ENCODE measurements at regions not wholly inside any gene's neighbourhood (a gene's known extent, or its start where the extent isn't known, plus 50 kb on each side); places are given as distances from the start of the nearest gene placed in this dataset.

DNA sequence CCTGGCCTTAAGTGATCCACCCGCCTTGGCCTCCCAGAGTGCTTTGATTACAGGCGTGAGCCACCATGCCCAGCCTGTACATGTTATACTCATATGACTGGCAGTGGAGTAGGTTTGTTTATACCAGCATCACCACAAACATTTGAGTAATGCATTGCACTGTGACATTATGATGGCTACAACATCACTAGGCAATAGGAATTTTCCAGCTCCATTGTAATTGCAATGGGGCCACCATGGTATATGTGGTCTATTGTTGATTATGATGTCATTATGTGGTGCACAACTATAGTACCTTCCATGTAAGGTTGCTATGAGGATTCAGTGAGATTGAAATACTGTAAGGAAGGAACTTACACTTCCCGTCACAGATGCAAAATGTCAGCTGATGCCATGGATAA, 168.9 kb downstream of the COPRS start:
- Histone ChIP-seq H3K27ac (ENCODE audit: extremely low read depth, low read depth, low read length) (no peak overlapping the region), H3K4me3 (ENCODE audit: low read depth, low read length) (no peak overlapping the region), H3K36me3 (ENCODE audit: control insufficient read depth in 2 of 2, insufficient read depth in 1 of 2, low read length in 2 of 2) (no peaks in the 10 kb centered on the region), H3K9me3 (ENCODE audit: control insufficient read depth, insufficient read depth, low read depth, low read length) (no peaks in the 10 kb centered on the region), H3K4me1 (ENCODE audit: control insufficient read depth, insufficient read depth, low read length) (no peaks in the 10 kb centered on the region)
- TF ChIP-seq ZBTB21 (tag by site-specific recombination; IDR thresholded peaks at IDR 0.05): 0 out of 2 replicates have a peak, but pooled peaks have one; percentile 20
- TF ChIP-seq ZNF214 (tag by site-specific recombination; IDR thresholded peaks at IDR 0.05; ENCODE audit: borderline replicate concordance): no peak
- TF ChIP-seq, protein P1, sequence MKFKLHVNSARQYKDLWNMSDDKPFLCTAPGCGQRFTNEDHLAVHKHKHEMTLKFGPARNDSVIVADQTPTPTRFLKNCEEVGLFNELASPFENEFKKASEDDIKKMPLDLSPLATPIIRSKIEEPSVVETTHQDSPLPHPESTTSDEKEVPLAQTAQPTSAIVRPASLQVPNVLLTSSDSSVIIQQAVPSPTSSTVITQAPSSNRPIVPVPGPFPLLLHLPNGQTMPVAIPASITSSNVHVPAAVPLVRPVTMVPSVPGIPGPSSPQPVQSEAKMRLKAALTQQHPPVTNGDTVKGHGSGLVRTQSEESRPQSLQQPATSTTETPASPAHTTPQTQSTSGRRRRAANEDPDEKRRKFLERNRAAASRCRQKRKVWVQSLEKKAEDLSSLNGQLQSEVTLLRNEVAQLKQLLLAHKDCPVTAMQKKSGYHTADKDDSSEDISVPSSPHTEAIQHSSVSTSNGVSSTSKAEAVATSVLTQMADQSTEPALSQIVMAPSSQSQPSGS (tag by site-specific recombination; IDR thresholded peaks at IDR 0.05; ENCODE audit: low read depth): peak; percentile 67
- TF ChIP-seq OVOL3 (tag by site-specific recombination; IDR thresholded peaks at IDR 0.05): no peak
- TF ChIP-seq SETDB1 (IDR thresholded peaks at IDR 0.05; ENCODE audit: insufficient read length, low read length): no peak
- TF ChIP-seq YY2 (tag by site-specific recombination; IDR thresholded peaks at IDR 0.05): 0 out of 2 replicates have a peak, but pooled peaks have one; percentile 19
- TF ChIP-seq, protein P2, sequence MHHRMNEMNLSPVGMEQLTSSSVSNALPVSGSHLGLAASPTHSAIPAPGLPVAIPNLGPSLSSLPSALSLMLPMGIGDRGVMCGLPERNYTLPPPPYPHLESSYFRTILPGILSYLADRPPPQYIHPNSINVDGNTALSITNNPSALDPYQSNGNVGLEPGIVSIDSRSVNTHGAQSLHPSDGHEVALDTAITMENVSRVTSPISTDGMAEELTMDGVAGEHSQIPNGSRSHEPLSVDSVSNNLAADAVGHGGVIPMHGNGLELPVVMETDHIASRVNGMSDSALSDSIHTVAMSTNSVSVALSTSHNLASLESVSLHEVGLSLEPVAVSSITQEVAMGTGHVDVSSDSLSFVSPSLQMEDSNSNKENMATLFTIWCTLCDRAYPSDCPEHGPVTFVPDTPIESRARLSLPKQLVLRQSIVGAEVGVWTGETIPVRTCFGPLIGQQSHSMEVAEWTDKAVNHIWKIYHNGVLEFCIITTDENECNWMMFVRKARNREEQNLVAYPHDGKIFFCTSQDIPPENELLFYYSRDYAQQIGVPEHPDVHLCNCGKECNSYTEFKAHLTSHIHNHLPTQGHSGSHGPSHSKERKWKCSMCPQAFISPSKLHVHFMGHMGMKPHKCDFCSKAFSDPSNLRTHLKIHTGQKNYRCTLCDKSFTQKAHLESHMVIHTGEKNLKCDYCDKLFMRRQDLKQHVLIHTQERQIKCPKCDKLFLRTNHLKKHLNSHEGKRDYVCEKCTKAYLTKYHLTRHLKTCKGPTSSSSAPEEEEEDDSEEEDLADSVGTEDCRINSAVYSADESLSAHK (tag by site-specific recombination; IDR thresholded peaks at IDR 0.05): no peak
- TF ChIP-seq, protein P3, sequence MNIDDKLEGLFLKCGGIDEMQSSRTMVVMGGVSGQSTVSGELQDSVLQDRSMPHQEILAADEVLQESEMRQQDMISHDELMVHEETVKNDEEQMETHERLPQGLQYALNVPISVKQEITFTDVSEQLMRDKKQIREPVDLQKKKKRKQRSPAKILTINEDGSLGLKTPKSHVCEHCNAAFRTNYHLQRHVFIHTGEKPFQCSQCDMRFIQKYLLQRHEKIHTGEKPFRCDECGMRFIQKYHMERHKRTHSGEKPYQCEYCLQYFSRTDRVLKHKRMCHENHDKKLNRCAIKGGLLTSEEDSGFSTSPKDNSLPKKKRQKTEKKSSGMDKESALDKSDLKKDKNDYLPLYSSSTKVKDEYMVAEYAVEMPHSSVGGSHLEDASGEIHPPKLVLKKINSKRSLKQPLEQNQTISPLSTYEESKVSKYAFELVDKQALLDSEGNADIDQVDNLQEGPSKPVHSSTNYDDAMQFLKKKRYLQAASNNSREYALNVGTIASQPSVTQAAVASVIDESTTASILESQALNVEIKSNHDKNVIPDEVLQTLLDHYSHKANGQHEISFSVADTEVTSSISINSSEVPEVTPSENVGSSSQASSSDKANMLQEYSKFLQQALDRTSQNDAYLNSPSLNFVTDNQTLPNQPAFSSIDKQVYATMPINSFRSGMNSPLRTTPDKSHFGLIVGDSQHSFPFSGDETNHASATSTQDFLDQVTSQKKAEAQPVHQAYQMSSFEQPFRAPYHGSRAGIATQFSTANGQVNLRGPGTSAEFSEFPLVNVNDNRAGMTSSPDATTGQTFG (tag by site-specific recombination; IDR thresholded peaks at IDR 0.05; ENCODE audit: borderline replicate concordance): no peak
- no peak for TF ChIP-seq ZNF792 (tag by site-specific recombination; IDR thresholded peaks at IDR 0.05)
- ChIA-PET POLR2A (no interaction called here), CTCF (interaction anchor here (1.3 kb wide), 1 partner anchor 152 kb away, joined by 4 read pairs; no protein-coding TSS in a partner anchor)

DNA sequence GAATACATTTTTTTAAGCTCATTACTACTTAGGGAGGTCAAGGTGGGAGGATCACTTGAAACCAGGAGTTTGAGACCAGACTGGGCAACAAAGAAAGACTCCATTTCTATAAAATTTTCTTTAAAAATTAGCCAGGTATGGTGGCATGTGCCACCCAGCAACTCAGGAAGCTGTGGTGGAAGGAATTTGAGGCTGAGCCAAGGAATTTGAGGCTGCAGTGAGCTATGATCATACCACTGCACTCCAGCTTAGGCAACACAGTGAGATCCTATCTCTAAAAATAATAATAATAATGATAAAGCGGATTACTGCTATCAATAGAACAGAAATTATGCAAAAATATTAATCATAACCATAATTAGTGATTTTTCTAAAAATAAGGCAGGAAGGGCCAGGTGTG, 170.3 kb downstream of the COPRS start:
- CTCF ChIA-PET: interaction anchor here (0.8 kb wide), 1 partner anchor 13 kb away, joined by 4 read pairs; no protein-coding TSS in a partner anchor
- POLR2A ChIA-PET: no interaction called here
- Histone ChIP-seq H3K9me3 (ENCODE audit: control insufficient read depth, insufficient read depth, low read depth, low read length) (no peaks in the 10 kb centered on the region), H3K4me3 (ENCODE audit: low read depth, low read length) (no peak overlapping the region), H3K27ac (ENCODE audit: extremely low read depth, low read depth, low read length) (no peak overlapping the region), H3K4me1 (ENCODE audit: control insufficient read depth, insufficient read depth, low read length) (no peaks in the 10 kb centered on the region), H3K36me3 (ENCODE audit: control insufficient read depth in 2 of 2, insufficient read depth in 1 of 2, low read length in 2 of 2) (no peaks in the 10 kb centered on the region)
- TF ChIP-seq, protein P4, sequence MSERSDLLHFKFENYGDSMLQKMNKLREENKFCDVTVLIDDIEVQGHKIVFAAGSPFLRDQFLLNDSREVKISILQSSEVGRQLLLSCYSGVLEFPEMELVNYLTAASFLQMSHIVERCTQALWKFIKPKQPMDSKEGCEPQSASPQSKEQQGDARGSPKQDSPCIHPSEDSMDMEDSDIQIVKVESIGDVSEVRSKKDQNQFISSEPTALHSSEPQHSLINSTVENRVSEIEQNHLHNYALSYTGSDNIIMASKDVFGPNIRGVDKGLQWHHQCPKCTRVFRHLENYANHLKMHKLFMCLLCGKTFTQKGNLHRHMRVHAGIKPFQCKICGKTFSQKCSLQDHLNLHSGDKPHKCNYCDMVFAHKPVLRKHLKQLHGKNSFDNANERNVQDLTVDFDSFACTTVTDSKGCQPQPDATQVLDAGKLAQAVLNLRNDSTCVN (tag by site-specific recombination; optimal IDR thresholded peaks at IDR 0.05): no peak
- TF ChIP-seq ZNF248 (tag by site-specific recombination; IDR thresholded peaks at IDR 0.05): no peak

DNA sequence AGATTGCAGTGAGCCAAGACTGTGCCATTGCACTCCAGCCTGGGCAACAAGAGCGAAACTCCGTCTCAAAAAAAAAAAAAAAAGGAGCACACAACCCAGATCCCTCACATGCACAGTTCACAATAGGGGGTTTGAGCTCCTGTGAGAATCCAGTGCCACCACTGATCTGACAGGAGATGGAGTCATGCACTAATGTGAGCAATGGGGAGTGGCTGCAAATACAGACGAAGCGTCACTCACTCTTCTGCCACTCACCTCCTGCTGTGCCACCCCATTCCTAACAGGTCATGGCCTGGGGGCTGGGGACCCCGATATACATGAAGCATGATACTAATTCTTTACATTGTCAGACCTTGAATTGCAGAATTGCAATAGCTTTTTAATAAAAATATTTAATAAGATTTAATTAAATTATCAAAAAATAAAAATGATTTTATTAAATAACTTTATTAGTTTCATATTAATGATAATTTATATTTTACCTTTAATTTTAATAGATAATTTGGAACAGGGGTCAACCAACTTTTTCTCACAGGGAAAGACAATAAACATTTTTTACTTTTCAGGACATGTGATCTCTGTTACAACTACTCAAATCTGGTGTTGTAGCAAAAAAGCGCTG, 171.4 kb downstream of the COPRS start:
- TF ChIP-seq ZBTB8A (tag by site-specific recombination; IDR thresholded peaks at IDR 0.05) (no peak), ZNF626 (tag by site-specific recombination; IDR thresholded peaks at IDR 0.05) (no peak), ZNF610 (tag by site-specific recombination; IDR thresholded peaks at IDR 0.05; ENCODE audit: borderline replicate concordance) (peak; percentile 68; the same call in 1 of the 2 replicates), ZNF169 (tag by site-specific recombination; IDR thresholded peaks at IDR 0.05) (no peak), ZFP37 (tag by site-specific recombination; IDR thresholded peaks at IDR 0.05) (no peak), ZEB2 (tag by site-specific recombination; IDR thresholded peaks at IDR 0.05) (no peak), ZNF121 (tag by site-specific recombination; IDR thresholded peaks at IDR 0.05) (no peak), ZBTB1 (tag by site-specific recombination; IDR thresholded peaks at IDR 0.05) (no peak), ZIC2 (tag by site-specific recombination; IDR thresholded peaks at IDR 0.05) (peak; percentile 71)
- TF ChIP-seq, protein P5, sequence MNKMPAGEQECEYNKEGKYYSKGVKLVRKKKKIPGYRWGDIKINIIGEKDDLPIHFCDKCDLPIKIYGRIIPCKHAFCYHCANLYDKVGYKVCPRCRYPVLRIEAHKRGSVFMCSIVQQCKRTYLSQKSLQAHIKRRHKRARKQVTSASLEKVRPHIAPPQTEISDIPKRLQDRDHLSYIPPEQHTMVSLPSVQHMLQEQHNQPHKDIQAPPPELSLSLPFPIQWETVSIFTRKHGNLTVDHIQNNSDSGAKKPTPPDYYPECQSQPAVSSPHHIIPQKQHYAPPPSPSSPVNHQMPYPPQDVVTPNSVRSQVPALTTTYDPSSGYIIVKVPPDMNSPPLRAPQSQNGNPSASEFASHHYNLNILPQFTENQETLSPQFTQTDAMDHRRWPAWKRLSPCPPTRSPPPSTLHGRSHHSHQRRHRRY (tag by site-specific recombination; IDR thresholded peaks at IDR 0.05): no peak
- Histone ChIP-seq H3K27ac (ENCODE audit: extremely low read depth, low read depth, low read length) (no peak overlapping the region), H3K4me3 (ENCODE audit: low read depth, low read length) (no peak overlapping the region), H3K36me3 (ENCODE audit: control insufficient read depth in 2 of 2, insufficient read depth in 1 of 2, low read length in 2 of 2) (no peaks in the 10 kb centered on the region), H3K9me3 (ENCODE audit: control insufficient read depth, insufficient read depth, low read depth, low read length) (no peaks in the 10 kb centered on the region), H3K4me1 (ENCODE audit: control insufficient read depth, insufficient read depth, low read length) (no peaks in the 10 kb centered on the region)
- POLR2A ChIA-PET: no interaction called here
- CTCF ChIA-PET: no interaction called here

All from HEK293 (cell line).